Mucosa of descending colon (tissue), 3 donors: ENCODE measurements at regions not wholly inside any gene's neighbourhood (a gene's known extent, or its start where the extent isn't known, plus 50 kb on each side); places are given as distances from the start of the nearest gene placed in this dataset.

Experiments used
- ATAC-seq: fragments of 200-7000 bp; cut with Tn5 transposase; one replicate; pipeline ENCODE4 v1.9.1; 2020; ENCODE audit warnings: mild to moderate bottlenecking, moderate library complexity
- DNase-seq, 3 donors: peaks; one replicate each; pipeline ENCODE4 v3.0.0-alpha.2; 2020
- H3K36me3 ChIP-seq: fragments of 200-600 bp; one replicate; pipeline ENCODE4 v1.8.0; 2021; ENCODE audit warnings: low read depth, mild to moderate bottlenecking
- H3K4me1 ChIP-seq: fragments of 200-600 bp; one replicate; pipeline ENCODE4 v1.8.0; 2021; ENCODE audit warnings: low read depth, mild to moderate bottlenecking
- H3K4me3 ChIP-seq: fragments of 200-600 bp; one replicate; pipeline ENCODE4 v1.8.0; 2021; ENCODE audit warnings: mild to moderate bottlenecking
- H3K9me3 ChIP-seq: fragments of 200-600 bp; one replicate; pipeline ENCODE4 v1.8.0; 2021; ENCODE audit warnings: mild to moderate bottlenecking
- CTCF ChIP-seq: fragments of 200-600 bp; IDR thresholded peaks from one replicate; pipeline ENCODE4 v1.8.0; 2022; ENCODE audit warnings: antibody characterized with exemption, mild to moderate bottlenecking
- intact Hi-C, 2 donors: fragments of 100-400 bp; cut with DNase I in 1 of 2; cut with micrococcal nuclease in 1 of 2; formaldehyde crosslinking; loops; one replicate each; pipeline versions ENCODE4 v1.11.0 to v1.11.1; 2022; cut with DNase I, micrococcal nuclease
- donor health status: DM: no; HTN: no; CAD: no; lungs with moderate emphysema.
- donor health status: DM: no; HTN: no; CAD: no.
- donor health status: DM: no; HTN: yes; CAD: no.

GRCh38 chr11:28932940-28933339, 824.8 kb downstream of the METTL15 start:
- no peaks in the 10 kb centered on the region for H3K36me3 ChIP-seq
- no peaks in the 10 kb centered on the region for H3K9me3 ChIP-seq
- ATAC-seq (no peak), DNase-seq (no peak)
- no peaks in the 10 kb centered on the region for H3K4me1 ChIP-seq
- no peak overlapping the region for H3K4me3 ChIP-seq
- intact Hi-C loops, result no loop called here
- no peak for TF ChIP-seq CTCF

- DNase-seq (no peak), ATAC-seq (no peak)
- Histone ChIP-seq H3K4me3 (no peak overlapping the region), H3K4me1 (no peaks in the 10 kb centered on the region), H3K36me3 (no peaks in the 10 kb centered on the region), H3K9me3 (no peaks in the 10 kb centered on the region)
- intact Hi-C loops, result no loop called here
- TF ChIP-seq CTCF, result no peak
These were observed 815.8 kb downstream of the METTL15 start for GRCh38 chr11:28924004-28924403.

GRCh38 chr11:28922386-28922981, 814.3 kb downstream of the METTL15 start:
- Histone ChIP-seq H3K9me3 (no peaks in the 10 kb centered on the region), H3K36me3 (no peaks in the 10 kb centered on the region), H3K4me3 (no peak overlapping the region), H3K4me1 (no peaks in the 10 kb centered on the region)
- DNase-seq (no peak), ATAC-seq (no peak)
- TF ChIP-seq CTCF, result no peak
- intact Hi-C loops, result no loop called here

GRCh38 chr11:28919194-28919593, 811.0 kb downstream of the METTL15 start:
- no peaks in the 10 kb centered on the region for H3K36me3 ChIP-seq
- TF ChIP-seq CTCF, result no peak
- ATAC-seq, result no peak
- no peak for DNase-seq
- H3K9me3 ChIP-seq, result no peaks in the 10 kb centered on the region
- intact Hi-C loops, result no loop called here
- H3K4me3 ChIP-seq, result no peak overlapping the region
- H3K4me1 ChIP-seq, result no peaks in the 10 kb centered on the region

GRCh38 chr11:28913883-28914282, 805.7 kb downstream of the METTL15 start:
- Histone ChIP-seq H3K36me3 (no peaks in the 10 kb centered on the region), H3K4me1 (no peaks in the 10 kb centered on the region), H3K4me3 (no peak overlapping the region), H3K9me3 (no peaks in the 10 kb centered on the region)
- no peak for ATAC-seq
- TF ChIP-seq CTCF, result no peak
- DNase-seq, result no peak
- intact Hi-C loops, result no loop called here

- ATAC-seq (no peak), DNase-seq (no peak)
- Histone ChIP-seq H3K36me3 (no peaks in the 10 kb centered on the region), H3K9me3 (no peaks in the 10 kb centered on the region), H3K4me3 (no peak overlapping the region), H3K4me1 (no peaks in the 10 kb centered on the region)
- intact Hi-C loops, result no loop called here
- TF ChIP-seq CTCF, result no peak
These were observed 803.6 kb downstream of the METTL15 start for GRCh38 chr11:28911829-28912228.
